Renal pelvis (tissue), 1 donor: ENCODE measurements at regions not wholly inside any gene's neighbourhood (a gene's known extent, or its start where the extent isn't known, plus 50 kb on each side); places are given as distances from the start of the nearest gene placed in this dataset.
"Not testable (repeated sequence)": the region's sequence is repeated elsewhere in the genome, so short reads cannot be mapped to it uniquely, and the experiment has no call there.

Experiments
- DNase-seq: peaks from one replicate; pipeline ENCODE4 v3.0.0-alpha.2; 2013

DNA sequence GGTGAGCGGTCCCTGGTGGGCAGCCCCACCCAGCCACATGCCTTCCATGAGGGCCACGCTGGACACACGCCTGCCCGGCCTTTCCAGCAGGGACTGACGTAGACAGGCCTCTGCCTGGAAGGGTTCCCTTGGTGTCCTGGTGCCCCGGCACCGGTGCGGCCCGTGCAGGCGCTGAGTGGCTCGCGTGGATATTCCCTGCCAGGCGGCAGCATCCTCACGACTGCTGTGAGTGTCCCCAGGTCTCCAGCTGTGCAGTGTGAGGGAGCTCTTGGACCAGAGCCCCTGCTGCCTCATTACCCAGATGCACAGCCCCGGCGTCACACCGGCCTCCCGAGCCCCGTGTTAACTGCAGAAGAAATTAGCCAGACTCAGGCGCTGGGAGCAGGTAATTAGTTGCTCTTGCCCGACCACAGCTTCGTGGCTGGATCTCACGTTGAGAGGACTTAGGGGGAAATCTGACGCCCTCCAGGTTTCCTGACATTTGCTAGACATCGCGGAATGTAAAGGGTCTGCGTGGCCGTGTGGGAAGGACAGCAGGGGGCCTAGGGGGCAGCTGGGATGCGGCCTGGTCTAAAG lies 1196.3 kb downstream of the BRD1 start:
- DNase-seq, result no peak

DNA sequence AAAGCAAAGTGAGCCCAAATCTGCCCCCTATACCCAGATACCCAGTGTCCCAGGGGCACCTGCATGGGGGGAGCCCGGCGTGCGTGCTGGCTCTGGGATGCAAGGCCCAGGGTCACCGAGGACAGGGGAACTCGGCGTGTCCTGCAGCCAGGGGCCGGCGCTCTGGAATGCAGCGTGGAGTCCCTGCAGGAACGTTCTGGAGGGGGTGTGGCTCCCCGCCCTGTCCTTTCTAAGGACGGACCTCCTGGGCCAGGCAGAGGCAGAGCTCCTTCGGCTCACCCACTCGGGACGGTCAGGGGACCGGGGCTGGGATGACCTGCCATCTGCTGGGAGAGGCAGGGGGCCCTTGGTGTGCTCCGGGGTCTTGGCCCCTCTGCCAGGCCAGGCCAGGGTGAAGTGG lies 1196.8 kb downstream of the BRD1 start:
- no peak for DNase-seq

DNA sequence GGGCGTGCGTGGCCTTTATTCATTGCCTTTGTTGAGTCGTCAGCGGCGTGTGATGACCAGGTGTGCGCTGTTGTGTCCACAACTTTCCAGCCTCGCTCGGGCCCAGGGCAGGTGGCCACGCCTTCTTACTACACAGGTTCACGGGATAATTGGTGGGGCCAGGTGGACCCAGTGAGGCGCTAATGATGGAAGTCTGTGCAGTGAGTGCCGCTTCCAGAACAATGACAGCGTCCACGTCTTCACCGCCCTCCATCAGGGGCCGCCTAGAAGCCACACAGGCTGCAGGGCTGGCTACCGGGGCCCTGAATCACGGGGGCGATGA lies 1197.3 kb downstream of the BRD1 start:
- no peak for DNase-seq

DNA sequence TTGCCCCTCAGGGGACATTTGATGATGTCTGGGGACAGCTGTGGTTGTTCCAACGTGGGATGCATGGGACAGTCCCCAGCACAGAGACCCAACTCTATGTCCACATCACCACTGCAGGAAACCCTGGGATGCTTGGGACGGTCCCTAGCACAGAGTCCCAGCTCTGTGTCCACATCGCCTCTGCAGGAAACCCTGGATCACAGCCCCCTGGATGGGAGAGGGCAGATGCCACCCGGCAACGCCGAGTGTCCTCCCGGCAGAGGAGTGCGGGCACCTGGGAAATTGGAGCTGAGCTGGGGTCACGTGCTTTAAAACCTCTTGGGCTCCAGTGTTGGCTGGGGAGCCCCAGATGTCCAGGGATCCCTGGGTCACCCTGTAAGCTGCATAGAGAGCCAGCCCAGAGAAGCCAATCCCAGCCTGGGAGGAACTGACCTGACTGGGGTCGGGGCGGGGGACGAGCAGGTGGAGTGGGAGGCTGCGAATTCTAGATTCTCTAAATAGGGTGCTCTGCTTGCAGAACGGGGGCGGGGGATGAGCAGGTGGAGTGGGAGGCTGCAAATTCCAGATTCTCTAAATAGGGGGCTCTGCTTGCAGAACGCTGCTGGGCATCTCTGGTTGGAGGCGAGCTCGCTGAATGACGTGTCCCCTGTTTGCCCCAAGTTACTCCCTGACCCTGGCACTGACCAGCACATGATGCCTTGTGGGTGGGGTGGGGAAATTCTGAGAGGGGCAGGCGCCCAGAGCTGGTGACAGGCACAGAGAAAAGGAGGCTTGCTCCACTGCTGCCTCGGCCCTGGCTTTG lies 1197.8 kb downstream of the BRD1 start:
- DNase-seq, result no peak

DNA sequence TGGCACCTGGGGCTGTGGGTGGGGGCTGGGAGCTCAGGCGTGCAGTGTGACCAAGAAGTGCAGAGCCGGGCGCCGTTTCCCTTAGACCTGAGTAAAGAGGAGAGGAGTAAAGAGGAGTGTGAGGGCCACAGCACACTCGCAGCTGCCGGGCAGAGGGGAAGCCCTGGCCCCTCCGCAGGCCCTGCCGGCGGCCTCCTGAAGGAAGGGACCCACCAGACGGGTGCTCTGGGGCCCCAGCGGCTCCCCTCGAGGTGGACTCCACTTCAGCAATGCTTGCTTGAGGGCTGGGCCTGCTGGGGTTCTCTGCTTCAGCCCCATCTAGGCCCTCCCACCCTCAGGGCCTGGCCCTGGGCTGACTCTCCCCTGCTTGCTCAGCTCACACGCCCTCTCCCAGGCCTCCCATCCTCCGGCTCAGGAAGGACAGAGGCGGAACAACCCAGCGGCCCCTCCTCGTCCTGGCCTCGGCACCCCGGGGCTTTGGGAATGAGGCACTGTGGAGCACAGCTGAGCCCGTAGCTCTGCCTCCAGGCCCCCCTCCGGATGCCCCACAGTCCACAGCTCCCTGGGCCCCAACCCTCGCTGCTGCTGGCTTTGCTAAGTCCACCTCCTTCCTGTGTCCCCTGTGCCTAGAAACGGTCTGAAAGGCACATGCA lies 1198.7 kb downstream of the BRD1 start:
- no peak for DNase-seq

DNA sequence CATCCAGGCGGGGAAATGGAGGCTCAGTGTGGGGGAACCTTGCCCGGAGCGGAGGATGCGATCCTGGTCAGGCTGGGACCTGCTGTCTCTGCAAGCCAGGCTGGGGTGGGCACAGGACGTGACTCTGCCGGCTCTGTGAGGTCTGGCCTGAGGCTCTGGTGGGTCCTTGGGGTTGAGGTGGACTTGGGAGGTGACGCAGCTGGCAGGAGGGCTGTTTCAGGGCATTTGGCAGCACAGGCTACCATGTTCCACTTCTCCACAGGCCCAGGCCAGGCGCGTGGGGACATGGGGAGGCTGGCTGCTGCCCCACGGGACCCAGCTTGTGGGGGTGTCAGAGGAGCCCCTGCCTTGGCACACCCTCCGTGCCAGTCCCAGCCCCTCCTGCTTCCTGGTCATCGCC lies 1199.7 kb downstream of the BRD1 start:
- DNase-seq, result no peak

DNA sequence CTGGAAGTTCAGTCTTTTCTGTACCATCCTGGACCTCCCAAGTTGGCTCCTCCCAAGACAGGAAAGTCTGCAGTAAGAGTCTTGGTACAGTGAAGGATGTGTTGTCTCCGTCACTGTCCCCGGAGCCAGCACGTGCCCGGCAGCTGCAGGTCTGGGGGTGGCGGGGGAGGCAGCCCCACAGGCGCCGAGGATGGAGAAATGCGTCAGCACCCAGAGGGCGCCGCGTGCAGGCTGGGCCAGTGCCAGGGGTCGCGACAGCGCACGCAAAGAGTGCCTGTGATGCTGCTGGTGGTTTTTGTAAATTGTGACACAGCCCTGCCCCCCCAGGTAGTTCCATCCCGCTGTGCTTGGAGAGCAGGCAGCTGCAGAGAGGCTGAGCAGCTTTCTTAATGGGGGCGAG lies 1200.5 kb downstream of the BRD1 start:
- no peak for DNase-seq

DNA sequence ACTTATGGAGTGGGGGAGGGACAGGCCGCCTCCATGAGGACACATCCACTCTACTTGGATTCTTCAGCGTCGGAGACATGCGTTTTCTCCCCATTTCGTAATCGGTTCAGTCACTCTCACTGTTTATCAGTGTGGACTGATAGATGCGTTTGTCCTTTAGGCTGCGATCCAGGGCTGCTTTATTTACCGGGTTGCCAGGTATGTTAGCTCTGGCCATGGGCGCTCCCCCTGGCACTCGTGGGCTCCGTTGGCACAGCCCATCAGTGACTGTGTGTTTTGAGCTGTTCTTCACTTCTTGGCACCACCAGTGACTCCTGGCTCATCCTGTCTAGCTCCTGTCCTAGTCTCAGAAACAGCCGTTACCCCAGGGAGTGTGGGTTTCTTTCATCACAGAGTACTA lies 1203.3 kb downstream of the BRD1 start:
- DNase-seq, result no peak

DNA sequence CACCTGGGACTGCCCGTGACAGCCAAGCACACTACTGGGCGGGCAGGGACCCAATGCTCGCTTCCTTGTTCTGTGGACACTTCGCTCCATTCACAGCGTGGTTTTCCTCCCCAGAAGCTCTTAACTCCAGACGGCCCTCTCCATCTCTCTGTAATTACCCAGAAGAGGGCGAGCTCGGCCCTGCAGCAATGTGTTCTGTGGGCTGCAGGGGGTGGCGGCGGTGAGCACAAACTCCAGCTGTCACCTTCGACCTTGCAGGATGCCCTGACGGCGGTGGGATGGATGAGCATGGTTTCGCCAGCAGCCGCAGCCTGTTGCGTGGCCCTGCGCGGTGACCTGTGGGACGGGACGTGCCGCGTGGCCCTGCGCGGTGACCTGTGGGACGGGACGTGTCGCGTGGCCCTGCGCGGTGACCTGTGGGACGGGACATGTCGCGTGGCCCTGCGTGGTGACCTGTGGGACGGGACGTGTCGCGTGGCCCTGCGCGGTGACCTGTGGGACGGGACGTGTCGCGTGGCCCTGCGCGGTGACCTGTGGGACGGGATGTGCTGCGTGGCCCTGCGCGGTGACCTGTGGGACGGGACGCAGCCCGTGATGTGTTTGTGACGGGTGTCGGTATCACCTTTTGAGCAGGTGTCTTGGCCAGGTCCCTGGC lies 1204.7 kb downstream of the BRD1 start:
- DNase-seq, result no peak

DNA sequence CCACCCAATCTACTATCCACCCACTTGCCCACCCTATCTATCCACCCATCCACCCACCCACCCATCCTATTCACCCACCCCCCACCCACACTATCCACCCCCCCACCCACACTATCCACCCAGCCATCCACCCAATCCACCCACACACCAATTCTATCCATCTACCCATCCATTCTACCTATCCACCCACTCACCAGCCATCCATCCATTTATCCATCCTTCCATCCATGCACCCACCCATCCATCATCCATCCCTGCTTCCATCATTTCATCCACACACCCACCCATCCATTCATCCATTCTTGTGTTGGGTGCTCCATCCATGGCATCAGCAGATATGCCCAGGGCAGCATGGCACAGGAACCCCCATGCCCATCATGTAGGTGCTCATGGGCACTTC lies 1206.6 kb downstream of the BRD1 start:
- DNase-seq, result no peak

DNA sequence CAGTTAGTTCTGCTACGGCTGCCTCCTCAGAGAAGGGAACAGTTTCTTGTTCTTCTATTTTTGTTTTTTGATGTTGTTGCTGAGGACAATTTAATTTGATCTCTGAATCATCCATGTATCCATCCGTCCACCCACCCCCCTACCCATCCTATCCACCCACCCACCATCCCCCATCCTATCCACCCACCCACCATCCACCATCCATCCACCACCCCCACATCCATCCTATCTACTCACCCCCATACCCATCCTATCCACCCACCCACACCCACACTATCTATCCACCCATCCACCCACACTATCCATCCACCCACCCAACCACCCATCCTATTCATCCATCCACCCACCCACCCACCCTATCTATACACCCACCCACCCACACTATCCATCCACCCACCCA lies 1207.2 kb downstream of the BRD1 start:
- DNase-seq, result not testable (repeated sequence)

DNA sequence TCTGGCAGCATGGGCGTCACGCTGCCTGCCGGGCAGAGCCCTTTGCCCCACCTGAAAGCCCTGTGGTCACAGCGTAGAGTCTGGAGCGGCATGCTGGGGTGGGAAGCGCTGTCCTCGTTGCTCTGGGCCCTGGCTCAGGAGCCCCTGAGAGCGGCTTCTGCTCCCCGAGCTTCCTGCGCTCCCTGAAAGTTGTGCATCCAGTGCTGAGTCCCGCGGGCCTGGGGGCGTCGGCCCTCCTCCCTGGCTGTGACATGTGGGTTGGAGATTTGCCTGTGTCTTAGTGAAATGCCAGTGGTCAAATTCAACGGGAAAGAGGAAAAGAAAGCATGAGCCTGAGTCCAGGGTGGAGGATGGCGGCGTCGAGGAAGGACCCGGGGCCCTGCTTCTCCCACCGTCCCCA lies 1208.0 kb downstream of the BRD1 start:
- no peak for DNase-seq

DNA sequence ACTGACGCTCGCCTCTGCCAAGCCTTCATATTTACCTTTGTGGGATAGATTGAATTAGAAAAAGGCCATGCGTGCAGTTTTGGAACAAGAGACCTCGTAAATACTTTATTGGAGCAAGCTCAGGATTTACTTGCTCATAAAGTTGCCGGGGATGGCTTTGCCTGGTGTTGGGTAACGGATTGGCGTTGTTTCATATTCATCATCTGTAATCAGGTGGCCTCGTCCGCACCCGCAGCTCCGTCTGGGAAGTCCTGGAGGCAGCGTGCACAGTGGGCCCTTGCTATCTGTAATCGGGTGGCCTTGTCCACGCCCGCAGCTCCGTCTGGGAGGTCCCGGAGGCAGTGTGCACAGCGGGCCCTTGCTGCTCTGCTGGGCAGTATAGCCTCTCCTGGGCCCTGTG lies 1209.3 kb downstream of the BRD1 start:
- no peak for DNase-seq

DNA sequence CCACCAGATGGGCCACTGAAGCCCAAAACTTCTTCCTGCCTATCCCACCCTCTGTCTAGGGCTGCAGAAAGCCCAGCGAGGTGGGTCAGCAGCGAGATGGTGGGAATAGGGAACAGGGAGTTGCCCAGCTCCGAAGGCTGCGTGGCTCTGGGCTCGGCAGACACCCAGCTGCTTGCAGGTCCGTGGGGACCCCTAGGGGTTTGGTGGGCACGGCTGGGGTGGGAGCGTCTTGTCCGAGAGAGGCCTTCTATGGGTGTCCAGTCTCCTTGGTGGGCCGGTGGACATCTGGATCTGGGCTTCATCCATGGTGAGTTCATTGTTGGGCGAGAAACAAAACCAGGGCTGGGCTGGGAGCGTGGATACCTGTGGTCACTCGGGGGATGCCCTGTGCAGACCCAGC lies 1211.0 kb downstream of the BRD1 start:
- no peak for DNase-seq

DNA sequence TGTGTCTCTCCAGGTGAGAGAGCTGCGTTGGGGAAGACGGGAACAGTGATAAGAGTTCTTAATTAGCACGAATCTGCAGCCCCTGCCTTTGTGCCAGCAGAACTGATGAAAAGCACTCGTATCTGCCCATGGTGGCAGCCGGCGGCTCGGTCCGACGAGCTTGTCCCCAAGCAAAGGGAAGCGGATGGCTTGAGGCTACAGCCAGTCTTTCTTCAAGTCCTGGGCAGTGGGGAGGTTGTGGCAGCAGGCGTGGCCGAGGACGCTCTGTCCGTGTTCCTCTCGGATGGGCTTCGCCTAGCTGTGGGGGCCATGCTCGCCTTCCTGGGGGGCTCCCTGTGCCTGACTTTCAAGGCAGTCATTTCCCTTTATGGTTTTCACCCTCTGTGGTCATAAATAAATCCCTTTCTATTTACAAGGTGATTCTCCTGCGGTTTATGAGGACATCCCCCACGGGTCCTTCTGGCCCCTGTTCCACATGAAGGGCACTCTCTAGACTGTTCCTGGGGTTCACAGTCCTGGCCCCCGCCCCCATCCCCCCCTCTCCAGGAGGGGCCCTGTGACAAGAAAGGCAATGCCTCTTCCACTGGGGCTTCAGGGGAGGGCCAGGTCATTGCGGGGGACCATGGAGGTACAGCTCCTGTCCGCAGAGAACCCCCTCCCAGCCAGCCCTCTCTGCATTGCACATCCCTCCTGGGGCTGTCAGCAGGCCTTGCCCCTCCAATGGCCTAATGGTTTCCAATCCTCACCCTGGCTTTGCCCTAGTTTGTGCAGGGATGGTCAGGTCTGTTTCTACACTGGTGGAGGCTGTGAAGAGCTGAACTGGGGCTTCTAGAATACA lies 1212.3 kb downstream of the BRD1 start:
- DNase-seq, result no peak

DNA sequence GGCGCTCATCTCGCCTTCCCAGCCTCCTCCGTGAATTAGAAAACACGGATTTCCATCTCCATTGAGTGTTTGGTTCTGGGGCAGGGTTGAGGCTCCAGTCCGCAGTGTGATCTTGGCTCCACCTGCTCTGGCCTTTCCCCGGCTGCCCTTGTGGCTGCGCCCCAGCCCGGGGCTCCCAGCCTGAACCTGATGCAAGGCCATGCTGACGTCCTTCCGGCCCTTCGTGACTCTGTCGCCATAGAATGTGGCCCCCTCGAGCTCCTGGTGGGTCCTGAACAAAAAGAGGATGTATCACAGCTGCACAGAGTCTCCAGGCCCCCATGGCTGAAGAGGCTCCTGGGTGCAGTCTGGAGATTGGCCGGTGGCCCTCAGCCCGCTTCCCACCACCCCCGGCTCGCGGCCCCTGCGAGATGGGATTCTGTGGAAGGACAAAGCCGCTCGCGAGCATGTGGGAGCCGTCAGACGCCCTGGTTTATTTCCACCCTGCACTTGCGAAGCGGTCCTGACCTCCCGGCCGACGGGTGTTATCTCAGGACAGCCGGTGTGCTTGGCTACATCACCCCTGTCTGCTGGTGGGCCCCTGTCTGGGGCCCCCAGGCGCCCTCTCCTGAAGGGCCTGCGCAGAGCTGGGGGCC lies 1214.0 kb downstream of the BRD1 start:
- DNase-seq, result no peak

DNA sequence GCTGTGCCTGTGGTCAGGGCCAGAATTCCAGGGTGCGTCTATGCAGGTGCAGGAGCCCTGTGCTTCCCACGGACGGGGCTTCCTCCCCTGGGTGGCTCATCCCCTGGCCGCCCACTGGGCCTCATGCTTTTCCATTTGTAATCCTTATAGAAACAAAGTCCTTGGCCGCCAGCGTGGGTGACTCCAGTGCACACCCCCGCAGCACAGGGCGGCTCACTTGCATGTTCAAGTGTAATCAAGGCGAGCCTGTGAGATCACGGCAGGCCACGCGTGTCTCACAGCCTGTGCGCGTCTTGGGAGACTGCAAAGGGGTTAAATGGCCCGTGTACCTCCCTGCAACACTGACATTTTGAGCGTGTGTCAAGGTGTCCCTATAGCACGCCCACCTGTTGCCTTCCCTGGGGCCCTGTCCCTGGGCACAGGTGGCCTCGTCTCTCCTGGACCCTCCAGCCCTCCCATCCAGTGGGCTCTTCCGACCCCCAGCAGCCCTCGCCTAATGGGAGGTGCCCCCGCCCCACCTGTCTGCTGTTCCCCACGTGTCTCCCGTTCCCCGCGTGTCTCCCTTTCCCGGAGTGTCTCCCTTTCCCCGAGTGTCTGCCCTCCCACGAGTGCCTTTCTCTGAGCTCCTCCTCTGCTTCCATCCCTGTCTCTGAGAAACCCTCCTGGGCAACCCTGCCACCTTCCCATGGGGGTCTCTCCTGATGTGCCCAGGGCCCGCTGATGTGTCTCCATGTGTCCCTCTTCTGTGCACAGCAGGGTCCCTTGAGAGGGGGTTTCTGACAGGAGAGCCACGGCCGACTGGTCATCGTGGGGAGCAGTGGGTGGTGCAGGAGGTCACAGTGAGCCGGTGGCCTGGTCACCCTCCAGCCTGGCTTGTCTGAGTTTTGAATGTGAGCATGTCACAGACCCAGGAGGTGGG lies 1215.3 kb downstream of the BRD1 start:
- DNase-seq, result no peak

DNA sequence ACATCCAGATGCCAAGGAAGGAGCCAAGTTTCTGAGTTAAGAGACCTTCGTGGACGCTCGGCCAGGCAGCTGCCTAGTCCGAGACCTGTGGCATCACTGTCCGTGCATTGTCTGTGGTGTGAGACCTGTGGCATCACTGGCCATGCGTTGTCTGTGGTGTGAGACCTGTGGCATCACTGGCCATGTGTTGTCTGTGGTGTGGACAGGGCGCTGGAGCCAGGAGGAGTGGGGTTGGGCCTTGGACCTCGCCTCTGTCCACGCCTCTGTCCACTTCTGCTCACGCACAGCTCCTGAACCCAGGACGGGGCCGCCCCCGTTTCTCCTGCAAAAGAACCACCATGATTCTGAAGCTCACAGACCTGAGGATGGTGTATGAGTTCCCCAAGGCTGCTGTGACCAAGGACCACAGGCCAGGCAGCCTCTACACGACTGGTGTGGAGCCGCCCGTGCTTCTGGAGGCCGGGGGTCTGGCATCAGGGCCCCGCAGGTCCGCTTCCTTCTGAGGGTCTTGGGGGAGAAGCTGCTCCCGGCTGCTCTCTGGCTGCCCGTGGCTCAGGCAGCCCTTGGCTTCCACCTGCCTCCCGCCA lies 1218.3 kb downstream of the BRD1 start:
- DNase-seq, result no peak

DNA sequence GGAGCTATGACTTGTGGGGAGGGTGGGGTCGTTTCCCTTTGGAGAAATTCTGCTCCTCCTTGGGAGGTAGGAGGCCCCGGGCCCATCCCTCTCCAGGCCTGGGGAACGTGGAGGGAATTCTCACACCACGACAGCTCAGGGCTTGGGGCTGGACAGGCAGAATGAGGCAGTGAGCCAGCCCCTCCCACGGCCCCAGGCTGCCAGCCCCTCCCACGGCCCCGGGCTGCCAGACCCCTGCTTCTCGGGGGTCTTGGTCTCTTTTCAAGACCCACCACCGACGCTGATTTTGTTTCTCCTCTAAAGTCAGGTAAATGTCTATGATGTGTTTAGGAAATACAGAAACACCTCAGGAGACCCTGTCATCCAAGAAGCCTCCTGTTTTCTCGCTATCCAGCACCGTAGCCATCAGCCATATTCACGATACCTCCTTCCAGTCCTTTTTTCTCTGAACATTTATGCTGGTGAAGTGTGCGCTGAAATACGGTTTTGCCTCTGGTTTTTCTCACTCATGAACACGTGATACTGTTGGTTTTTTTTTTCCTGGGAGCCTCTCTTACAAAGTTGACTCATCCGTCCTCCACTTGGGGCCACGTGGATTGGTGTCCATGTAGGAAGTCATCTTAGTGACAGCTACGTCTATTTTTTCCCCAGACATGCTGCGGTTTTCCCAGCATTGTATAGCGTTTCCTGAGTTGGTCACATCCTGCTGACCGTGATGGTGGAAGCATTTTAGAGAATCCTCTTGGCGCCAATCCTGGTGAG lies 1219.6 kb downstream of the BRD1 start:
- no peak for DNase-seq
